ENCODE measurements at regions not wholly inside any gene's neighbourhood (a gene's known extent, or its start where the extent isn't known, plus 50 kb on each side); places are given as distances from the start of the nearest gene placed in this dataset.

GRCh38 chr3:190192087-190192486 lies 71.4 kb upstream of the P3H2 start:
- TF ChIP-seq CTCF (conservative IDR thresholded peaks at IDR 0.05), result no peak
- H3K27ac Mint-ChIP-seq, result no peak overlapping the region
- no peak for DNase-seq
- no peak overlapping the region for H3K4me2 ChIP-seq (ENCODE audit: insufficient read depth, insufficient read length, low read length)
- no peak overlapping the region for H3K14ac ChIP-seq (ENCODE audit: insufficient read depth, low read length)
- H4K8ac ChIP-seq (replicated peaks; ENCODE audit: insufficient read length, low read depth, low read length), result no peak overlapping the region
- no peaks in the 10 kb centered on the region for H3K23me2 ChIP-seq (ENCODE audit: insufficient read length, low read depth, low read length, poor library complexity, severe bottlenecking)
- H3K9me3 Mint-ChIP-seq, result no peaks in the 10 kb centered on the region
- no peaks in the 10 kb centered on the region for H3K27me3 Mint-ChIP-seq (ENCODE audit: low read depth)
- H2BK15ac ChIP-seq (ENCODE audit: low read depth, low read length), result no peak overlapping the region
- no peak overlapping the region for H4K5ac ChIP-seq (ENCODE audit: insufficient read length, low read depth, low read length)
- no peak overlapping the region for H3K18ac ChIP-seq (ENCODE audit: insufficient read length, low read depth, low read length)
- H3K9me3 ChIP-seq (ENCODE audit: control insufficient read depth, low read depth, low read length), result no peaks in the 10 kb centered on the region
- peaks cover 7 to 8% of the 10 kb centered on the region in 2 experiments for H3K4me1 Mint-ChIP-seq
- H3K79me1 ChIP-seq (ENCODE audit: insufficient read depth, low read depth, low read length, poor library complexity, severe bottlenecking), result no peaks in the 10 kb centered on the region
- no peaks in the 10 kb centered on the region for H4K20me1 ChIP-seq (ENCODE audit: control insufficient read depth, insufficient read depth, insufficient read length)
- no peak overlapping the region for H2BK20ac ChIP-seq (ENCODE audit: low read depth, low read length, poor library complexity, severe bottlenecking)
- H3K27me3 ChIP-seq (ENCODE audit: insufficient read depth, low read length), result no peaks in the 10 kb centered on the region; the same call in none of the 2 replicates
- no peak overlapping the region for H2AK5ac ChIP-seq (ENCODE audit: insufficient read length, low read length)
- H2BK5ac ChIP-seq (ENCODE audit: insufficient read length, low read length), result no peak overlapping the region
- no peak overlapping the region for H2AFZ ChIP-seq (ENCODE audit: low read length)
- H3K36me3 Mint-ChIP-seq (ENCODE audit: insufficient read depth in 1 of 3, low read depth in 3 of 3), result no peaks in the 10 kb centered on the region
- no peak overlapping the region for H3K27ac ChIP-seq (ENCODE audit: insufficient read length, low read depth, low read length)
- H3K56ac ChIP-seq (ENCODE audit: insufficient read length, low read depth, low read length), result no peak overlapping the region
- H3K79me2 ChIP-seq (ENCODE audit: insufficient read depth, low read length), result no peaks in the 10 kb centered on the region
- no peak overlapping the region for H3K4ac ChIP-seq (ENCODE audit: low read depth, low read length)
- WGBS (ENCODE audit: extremely low coverage, insufficient read length, low lambda C conversion rate), result no CpG with 5 or more reads among the region's 2 CpGs
- no peak overlapping the region for H3K4me3 Mint-ChIP-seq
- no peak overlapping the region for H3K23ac ChIP-seq (ENCODE audit: insufficient read length, low read depth, low read length)
- no peaks in the 10 kb centered on the region for H3K4me1 ChIP-seq (ENCODE audit: insufficient read depth, low read length)
- H4K91ac ChIP-seq (ENCODE audit: insufficient read length, low read depth, low read length), result no peak overlapping the region
- H2BK120ac ChIP-seq (ENCODE audit: low read depth, low read length, poor library complexity, severe bottlenecking), result no peak overlapping the region
- H3K9ac ChIP-seq (ENCODE audit: extremely low read depth, insufficient read length, low read length), result no peak overlapping the region
- no peak overlapping the region for H3T11ph ChIP-seq (ENCODE audit: low read length)
- no peak overlapping the region for H2BK12ac ChIP-seq (ENCODE audit: insufficient read length, low read depth, low read length)

Measured in H9 (cell line).